ENCODE measurements at regions not wholly inside any gene's neighbourhood (a gene's known extent, or its start where the extent isn't known, plus 50 kb on each side); places are given as distances from the start of the nearest gene placed in this dataset.

DNA sequence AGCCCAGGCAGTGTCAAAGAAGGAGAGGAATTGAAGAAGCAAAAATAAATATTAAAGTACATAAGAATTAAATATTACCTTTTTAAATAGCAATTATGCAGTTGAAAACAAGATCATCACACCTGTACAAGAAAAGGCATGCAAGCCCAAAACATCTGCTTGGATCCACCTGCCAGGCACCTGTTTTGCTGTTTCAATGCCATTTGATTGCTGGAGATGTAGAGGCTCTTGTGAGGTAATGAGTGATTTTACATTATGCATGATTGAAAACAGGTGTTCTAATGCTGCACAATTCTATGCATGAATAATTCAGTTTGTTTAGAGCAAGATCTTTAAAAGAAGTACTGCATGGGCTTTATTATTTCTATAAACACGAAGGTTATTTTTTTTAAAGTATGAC, 700.6 kb upstream of the ZEB2 start:
- FAIRE-seq (no peak), DNase-seq (ENCODE audit: insufficient read length, low spot score) (no peak)

DNA sequence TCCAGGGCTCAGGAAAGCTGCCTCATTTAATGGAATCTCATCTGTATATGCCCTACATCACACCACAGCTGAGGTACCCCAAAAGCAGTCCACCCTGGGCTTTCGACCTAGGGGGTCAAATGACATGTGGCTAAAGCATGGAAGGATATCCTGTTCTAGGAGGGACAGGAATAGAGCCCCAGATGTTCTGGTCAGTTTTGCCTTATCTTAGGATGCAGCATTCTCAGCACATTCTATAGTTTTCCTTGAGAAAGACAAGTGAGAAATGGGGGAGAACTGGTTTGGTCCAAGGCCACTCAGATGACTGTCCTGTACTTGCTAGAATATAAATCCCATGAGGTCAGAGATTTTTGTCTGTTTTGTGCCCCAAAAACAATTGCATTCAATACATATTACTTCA, 688.0 kb upstream of the ZEB2 start:
- DNase-seq (ENCODE audit: insufficient read length, low spot score) (no peak), FAIRE-seq (no peak)

DNA sequence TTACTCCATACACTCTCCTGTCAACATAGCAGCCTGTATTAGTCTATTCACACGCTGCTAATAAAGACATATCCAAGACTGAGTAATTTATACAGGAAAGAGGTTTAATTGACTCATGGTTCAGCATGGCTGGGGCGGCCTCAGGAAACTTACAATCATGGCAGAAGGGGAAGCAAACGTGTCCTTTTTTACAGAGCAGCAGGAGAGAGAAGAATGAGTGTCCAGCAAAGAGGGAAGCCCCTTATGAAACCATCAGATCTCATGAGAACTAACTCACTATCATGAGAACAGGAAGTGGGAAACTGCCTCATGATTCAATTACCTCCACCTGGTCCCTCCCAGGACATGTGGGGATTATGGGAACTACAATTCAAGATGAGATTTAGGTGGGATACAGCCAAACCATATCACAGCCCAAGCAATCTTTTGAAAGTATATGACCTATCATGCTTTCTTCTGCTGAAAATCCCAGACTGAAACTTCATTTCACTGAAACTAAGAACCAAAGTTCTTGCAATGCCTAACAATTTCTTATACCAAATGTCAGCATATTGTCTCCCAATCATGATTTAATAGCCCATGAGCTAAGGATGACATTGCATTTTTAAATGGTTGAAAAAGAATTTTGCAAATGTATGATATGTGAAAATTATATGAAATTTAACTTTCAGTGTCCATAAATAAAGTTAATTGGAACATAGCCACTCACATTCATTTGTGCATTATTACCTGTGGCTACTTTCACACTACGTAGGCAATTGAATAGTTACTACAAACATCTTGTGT, 686.8 kb upstream of the ZEB2 start:
- FAIRE-seq = no peak
- no peak for DNase-seq (ENCODE audit: insufficient read length, low spot score)

DNA sequence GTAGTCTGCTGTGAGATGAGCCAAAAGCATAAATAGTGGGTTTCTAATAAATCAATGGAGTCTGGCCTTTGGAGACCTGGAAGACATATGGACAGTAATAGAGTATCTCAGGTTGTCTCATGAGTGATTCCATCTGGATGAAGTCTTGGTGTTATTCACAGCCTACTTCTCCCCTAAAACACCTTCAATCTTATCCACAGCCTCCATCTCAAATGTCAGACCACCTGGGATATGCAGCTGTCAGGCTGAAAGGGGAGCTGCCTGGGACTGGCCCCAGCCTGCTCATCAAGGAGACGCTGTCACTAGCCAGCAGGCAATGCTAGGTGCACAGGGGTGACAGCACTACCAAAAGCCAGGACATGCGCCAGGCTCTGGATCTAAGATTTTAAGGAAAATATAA, 684.0 kb upstream of the ZEB2 start:
- FAIRE-seq = no peak

DNA sequence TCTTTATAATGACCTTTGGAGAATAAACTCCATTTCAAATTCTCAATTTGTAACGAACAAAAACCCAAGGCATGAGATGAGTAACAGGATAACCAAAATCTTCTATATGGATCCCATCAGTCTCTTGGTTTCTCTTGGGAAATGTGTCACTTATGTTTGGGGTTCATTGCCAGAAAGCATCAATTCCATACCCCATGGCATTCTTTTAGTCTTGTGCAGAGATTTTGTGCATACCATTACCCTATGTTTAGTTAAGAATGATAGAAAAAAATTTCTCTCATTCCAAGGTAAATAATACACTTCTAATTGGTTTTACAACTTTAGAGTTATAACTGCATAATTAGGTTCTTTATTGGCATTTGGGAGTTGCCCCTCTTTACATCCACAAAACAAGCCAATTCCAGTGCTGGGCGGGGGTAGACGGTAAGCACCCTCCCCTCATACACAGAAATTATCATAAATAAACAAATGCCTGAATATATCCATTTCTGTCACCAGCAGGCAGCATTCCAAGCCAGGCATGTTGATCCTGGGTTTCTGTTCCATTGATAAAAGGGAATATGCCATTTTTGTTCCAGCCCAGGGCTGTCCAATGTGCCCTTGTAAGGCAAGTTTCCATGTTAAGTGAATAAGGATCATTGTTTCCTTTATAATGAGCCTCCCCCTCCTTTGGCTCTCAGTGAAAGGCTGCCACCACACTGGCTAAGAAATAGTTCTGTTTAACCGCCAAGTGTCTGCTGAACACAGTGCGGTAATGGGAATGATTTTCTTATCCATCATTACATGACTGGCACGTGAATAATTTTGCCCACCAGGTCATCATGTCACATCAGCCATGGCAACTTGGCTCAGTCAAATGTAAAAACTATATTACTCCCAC, 680.1 kb upstream of the ZEB2 start:
- DNase-seq (ENCODE audit: insufficient read length, low spot score) (no peak), FAIRE-seq (no peak)

More for the DNA sequence above, 684.0 kb upstream of the ZEB2 start:
- no peak for DNase-seq (ENCODE audit: insufficient read length, low spot score)

DNA sequence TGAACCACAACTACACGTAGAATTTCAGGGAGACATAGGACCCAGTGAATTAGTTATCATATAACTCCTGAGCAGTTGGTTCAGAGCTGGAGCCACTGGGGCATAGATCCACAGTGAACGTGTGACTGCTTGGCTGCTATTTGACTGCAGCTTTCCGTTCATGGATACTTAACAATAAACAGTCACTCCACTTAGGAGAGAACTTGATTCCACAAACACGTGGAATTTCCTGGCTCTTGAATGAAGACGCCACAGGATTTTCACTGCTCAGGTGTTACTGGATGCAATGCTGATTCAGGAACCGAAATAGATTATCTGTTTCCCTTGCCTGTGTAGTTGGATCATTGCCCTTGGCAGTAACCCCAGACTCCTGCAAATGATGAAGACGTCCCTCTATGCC, 679.1 kb upstream of the ZEB2 start:
- no peak for DNase-seq (ENCODE audit: insufficient read length, low spot score)
- FAIRE-seq = no peak

DNA sequence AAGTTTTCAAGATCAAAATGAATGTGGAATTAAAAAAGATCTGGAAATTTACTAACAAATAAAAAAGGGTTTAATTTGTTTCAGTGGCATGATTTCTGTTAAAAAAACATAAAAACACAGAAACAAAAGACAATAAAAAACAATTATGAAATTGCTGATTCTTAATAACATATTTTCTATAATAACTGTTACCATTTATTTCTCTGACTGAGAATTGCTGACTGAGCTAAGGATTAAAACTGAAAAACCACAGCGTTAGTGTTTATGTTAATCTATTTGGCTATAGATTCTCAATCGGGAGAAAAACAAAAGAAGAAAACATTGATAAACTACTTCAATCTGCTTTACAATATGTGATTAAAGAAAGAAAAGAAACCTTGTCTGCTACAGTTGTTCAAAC, 678.6 kb upstream of the ZEB2 start:
- DNase-seq (ENCODE audit: insufficient read length, low spot score) = no peak
- no peak for FAIRE-seq

DNA sequence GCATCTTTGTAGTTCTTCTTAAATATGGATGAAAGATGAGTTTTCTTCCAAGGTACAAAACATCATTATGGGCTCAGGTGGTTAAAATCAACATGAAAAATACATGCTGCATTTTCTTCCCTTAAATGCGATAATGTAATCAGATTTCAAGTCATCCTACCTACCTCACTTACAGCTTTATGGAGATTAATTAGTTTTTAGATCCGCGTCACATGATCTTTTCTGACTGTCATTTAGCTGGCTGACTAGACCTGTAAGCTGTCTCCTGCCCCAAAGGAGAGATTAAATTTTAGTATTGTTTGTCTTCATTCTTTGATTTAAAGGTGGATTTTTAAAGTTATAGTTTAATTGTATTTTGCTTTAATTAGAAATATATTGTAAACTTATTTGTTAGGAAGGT, 678.0 kb upstream of the ZEB2 start:
- FAIRE-seq = no peak
- DNase-seq (ENCODE audit: insufficient read length, low spot score) = no peak

DNA sequence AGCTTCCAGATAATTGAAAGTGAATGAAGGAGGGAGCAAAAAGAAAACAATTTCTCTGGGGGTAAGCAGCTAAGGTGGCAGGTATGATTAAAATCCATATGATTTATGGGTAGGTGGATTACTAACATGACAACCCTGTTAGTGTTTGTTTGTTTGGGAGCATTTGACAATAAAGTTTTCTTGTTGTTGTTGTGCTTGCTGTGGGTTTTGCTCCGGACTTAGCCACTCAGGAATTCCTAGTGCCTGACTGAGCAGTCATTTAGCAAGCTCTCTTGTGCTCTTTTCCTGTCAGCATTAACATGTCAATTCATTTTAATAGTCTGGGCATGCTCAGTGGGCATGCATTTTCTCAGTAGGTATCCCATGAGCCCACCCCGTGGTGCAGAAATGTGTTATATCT, 674.8 kb upstream of the ZEB2 start:
- no peak for FAIRE-seq
- DNase-seq (ENCODE audit: insufficient read length, low spot score) = no peak

DNA sequence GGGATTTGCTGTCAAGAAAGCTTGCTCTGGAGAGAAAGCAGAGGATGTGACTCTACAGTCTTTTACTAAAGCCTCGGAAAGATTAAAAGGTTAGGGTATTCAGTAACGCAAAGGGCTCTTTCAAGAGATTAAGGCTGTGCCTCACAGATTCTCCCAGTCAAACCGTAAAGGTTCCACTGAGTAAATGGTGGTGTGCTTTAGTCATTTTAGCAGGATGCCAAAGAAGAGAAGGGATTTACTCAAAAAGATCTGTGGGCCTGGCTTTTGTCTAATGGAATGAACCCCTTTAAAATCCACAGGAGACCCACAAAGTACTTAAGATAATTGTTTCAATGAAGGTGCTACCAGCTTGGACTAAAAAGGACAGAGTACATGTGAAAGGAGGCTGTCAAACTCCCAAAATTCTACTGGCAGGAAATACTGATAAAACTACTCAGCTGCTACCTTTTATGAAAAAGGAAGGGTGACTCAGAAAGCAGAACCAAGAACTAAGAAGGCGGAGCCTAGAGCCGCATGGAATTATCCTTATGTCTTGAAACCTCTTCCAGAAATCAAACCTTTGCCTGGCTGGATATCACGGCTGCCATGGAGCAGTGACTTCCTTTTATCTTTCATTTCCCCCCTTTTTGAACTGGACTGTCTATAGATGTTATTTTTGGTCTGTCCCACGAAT, 670.2 kb upstream of the ZEB2 start:
- FAIRE-seq = no peak
- no peak for DNase-seq (ENCODE audit: insufficient read length, low spot score)

DNA sequence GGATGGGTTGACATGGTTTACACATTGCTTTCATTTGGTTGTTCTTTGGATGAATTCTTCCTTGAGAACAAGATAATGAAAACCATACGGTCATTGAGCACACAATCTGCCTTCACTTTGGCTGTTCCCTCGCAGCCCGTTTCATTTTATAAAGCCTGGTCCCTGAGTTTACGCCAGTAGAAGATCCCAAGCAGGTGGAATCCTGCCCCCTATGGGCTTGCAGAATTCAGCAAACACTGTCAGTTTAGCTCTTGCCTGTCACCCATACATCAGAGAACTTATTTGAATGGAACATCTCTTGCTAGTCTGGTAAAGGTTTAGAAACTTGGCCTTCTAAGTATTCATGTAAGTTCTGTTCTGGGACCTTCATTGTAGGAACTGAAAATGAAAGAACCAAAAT, 666.4 kb upstream of the ZEB2 start:
- DNase-seq (ENCODE audit: insufficient read length, low spot score) (no peak), FAIRE-seq (no peak)

DNA sequence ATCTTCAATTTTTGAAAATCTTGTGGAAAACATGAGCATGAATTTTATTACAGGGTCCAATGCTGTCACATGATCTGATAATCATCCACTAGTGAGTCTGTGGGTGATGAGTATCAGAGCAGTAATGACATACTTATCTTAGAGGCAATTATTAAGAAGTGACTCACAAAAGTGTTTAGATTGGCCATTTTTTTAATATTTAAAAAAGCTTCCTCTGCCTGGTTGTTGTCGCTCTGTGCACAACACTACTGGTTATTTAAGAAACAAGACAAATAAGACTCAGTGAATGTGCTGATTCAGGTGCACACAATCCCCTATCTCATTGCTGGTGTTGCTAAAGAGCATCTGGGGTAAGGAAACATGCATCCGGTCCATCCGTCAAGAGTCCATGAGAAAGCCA, 665.8 kb upstream of the ZEB2 start:
- FAIRE-seq = no peak

DNA sequence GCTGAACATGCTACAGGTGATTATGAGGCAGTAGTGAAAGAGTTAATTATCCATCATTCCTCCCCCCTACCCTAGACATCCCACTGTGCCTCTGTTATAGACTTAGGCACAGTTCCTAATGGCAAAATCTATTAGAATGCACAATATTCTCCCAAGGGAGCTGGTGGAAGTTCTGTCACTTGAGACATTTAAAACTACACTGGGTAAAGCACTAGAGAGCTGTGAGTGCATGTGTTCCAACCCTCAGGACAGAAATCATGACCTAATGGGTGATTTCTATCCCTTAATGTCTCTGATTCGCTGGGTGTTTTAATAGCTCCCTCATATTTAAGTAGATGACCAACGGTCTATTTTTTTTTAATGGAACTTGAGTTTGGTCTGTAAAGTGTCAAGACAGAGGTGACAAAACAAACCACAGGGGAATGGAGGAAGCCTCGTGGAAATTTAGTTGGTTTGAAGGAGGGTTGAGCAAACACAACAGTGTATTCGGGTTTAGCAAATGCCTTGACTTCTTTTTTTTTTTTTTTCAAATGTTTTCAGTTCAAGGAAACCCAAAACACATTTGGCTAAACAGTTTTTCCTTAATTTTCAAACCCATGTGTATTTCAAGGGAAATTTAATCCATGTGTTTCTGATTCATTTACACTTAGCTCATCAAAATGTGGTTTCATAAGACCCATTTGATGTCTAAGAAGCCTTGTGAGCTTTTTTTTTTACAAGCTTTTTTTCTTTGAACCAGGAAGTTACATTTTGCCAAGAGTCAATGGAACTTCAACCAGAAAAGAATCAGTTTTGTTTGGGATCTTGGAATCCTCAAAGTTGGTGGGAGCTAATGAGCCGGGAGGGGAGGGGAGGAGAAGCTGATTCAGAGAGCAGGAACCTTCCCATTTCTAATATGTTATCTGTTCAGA, 665.1 kb upstream of the ZEB2 start:
- no peak for DNase-seq (ENCODE audit: insufficient read length, low spot score)
- no peak for FAIRE-seq

More for the DNA sequence above, 665.8 kb upstream of the ZEB2 start:
- DNase-seq (ENCODE audit: insufficient read length, low spot score) = no peak

DNA sequence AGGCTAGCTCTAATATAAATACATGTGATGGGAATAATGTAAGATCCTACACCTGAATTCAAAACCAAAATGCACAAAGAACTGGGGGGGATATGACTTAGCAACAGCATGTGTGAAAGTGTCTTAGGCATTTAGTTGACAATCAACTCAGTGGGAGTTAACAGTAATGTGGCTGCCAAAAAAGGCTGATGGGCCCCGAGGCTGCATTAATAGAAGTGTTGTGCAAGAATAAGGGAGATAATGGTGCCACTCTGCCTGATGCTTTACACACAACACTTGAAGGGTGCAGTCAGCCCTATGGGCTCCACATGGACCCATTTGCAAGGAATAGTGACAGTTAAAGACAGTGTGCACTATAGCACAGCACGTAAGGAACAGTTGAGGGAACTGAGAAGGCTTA, 649.4 kb upstream of the ZEB2 start:
- no peak for DNase-seq (ENCODE audit: insufficient read length, low spot score)

DNA sequence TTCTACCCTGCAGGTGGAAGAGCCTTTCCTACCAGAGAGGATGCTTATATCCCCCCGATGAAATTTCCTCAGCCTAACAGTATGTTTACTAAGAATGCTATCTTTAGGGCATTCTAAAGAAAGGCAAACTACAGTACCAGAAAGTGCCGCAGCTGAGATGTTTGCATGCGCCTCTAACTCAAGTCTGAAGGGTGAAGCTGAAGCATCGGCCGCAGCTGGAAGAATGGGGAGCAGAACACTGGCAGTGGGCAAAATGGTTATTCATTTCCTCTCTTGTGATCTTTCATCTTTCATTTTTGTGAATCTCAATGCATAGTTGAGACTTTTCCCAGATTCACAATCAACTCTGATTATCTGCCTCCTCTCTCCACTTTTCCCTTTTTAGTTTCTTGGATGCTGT, 648.2 kb upstream of the ZEB2 start:
- no peak for DNase-seq (ENCODE audit: insufficient read length, low spot score)
- no peak for FAIRE-seq

More for the DNA sequence above, 649.4 kb upstream of the ZEB2 start:
- FAIRE-seq = no peak

DNA sequence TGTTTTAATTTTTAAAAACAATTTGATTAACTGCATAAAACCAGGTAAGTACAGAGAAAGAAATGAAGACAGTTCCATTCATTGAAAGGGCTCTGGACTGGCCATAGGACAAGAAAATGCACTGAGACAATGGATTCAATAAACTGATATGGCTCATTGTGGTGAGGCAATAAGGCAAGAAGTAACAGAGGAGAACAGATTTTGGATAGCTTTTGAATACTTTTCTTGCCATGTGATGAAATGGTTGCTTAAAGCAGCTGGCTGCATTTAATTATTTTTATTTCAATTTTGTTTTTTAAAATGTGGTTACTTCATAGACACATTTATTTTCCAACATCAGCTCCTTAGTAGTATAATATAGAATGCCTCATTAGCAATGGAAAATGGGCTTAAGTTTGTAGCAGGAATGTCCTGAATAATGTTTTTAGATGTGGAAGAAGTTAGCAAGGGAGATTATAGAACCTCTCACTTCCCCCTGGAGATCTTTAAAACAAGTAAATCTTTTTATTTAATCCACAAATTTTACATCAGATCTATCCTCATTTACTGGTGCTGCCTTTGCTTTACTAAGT, 646.9 kb upstream of the ZEB2 start:
- no peak for FAIRE-seq
- DNase-seq (ENCODE audit: insufficient read length, low spot score) = no peak

DNA sequence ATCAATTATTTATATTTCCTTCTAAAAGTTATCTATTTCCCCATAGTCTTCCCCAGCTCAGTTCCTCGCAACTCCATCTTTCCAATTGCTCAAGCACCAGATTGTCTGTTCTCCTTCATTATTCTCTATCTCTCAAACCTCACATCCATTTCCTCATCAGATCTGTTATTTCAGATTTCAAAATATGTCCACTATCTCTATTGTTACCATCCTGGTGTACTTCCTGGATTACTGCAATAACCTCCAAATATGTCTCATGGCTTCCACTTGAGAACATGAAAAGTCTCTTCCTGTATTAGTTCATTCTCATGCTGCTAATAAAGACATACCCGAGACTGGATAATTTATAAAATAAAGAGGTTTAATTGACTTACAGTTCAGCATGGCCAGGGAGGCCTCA, 641.7 kb upstream of the ZEB2 start:
- DNase-seq (ENCODE audit: insufficient read length, low spot score) (no peak), FAIRE-seq (no peak)

DNA sequence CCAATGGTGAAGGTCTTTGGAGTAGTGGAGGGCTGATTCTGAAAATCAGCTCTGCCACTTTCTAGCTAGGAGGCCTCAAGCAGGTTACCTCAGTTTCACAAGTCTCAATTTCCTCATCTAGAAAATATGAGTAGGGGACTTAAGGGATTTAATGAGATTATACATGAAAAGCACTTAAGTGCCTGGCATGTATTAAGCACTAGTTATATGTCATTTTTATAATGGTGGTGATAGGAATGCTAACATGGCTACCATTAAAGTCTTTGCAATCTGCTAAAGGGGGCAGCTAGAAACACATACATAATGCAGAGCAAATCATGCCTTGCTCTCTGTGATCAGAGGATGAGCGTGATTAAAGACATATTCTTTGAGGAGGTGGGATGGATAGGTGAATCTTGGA, 640.9 kb upstream of the ZEB2 start:
- FAIRE-seq (no peak), DNase-seq (ENCODE audit: insufficient read length, low spot score) (no peak)

DNA sequence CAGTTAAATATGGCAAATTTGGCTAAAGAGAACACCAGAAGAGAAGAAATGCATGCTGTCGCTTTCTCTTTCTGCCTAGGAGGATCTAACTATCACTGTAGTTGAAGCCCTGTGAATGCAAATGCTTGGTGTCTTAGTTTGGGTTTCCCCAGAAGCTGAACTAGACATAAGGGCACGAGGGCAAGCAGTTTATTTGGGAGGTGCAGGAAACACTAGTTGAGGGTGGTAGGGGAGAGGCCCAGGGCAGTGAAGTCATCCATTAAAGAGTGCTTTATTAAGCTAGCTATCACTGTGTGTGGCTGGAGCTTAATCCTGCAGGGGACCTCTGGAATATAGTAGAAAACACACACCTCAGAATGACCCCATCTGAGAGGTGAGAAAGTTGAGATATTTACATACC, 639.8 kb upstream of the ZEB2 start:
- DNase-seq (ENCODE audit: insufficient read length, low spot score) (no peak), FAIRE-seq (no peak)

All from GM19239 (cell line).